ENCODE measurements at regions not wholly inside any gene's neighbourhood (a gene's known extent, or its start where the extent isn't known, plus 50 kb on each side); places are given as distances from the start of the nearest gene placed in this dataset.

GRCh38 chr12:27868139-27868538 is 88.1 kb upstream of the MANSC4 start:
- TF ChIP-seq, protein P1, sequence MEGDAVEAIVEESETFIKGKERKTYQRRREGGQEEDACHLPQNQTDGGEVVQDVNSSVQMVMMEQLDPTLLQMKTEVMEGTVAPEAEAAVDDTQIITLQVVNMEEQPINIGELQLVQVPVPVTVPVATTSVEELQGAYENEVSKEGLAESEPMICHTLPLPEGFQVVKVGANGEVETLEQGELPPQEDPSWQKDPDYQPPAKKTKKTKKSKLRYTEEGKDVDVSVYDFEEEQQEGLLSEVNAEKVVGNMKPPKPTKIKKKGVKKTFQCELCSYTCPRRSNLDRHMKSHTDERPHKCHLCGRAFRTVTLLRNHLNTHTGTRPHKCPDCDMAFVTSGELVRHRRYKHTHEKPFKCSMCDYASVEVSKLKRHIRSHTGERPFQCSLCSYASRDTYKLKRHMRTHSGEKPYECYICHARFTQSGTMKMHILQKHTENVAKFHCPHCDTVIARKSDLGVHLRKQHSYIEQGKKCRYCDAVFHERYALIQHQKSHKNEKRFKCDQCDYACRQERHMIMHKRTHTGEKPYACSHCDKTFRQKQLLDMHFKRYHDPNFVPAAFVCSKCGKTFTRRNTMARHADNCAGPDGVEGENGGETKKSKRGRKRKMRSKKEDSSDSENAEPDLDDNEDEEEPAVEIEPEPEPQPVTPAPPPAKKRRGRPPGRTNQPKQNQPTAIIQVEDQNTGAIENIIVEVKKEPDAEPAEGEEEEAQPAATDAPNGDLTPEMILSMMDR (IDR thresholded peaks at IDR 0.05), result no peak
- no peak for TF ChIP-seq ZFX (IDR thresholded peaks at IDR 0.05; ENCODE audit: borderline replicate concordance)

Data from 22Rv1 (cell line).